CD14-positive monocyte (primary cell): ENCODE measurements at regions not wholly inside any gene's neighbourhood (a gene's known extent, or its start where the extent isn't known, plus 50 kb on each side); places are given as distances from the start of the nearest gene placed in this dataset.

Experiments used
- DNase-seq, 3 donors: peaks; one replicate each; pipeline ENCODE4 v3.0.0-alpha.2; 2011 to 2022
- H2AFZ ChIP-seq: 2 replicates; pipeline ENCODE4 v1.6.0; 2012; ENCODE audit warnings: mild to moderate bottlenecking, low read depth, low read length, inconsistent platforms; ENCODE audit not compliant: insufficient read depth, poor library complexity, severe bottlenecking
- H3K27ac ChIP-seq, 2 donors: 1 replicate in 1 of 2; 2 replicates in 1 of 2; pipeline ENCODE4 v1.5.1; 2012 to 2013; ENCODE audit warnings: low read length in 2 of 2, control low read depth in 1 of 2, inconsistent platforms in 1 of 2, low read depth in 1 of 2, mild to moderate bottlenecking in 1 of 2
- H3K27me3 ChIP-seq, 2 donors: one replicate each; pipeline versions ENCODE4 v1.6.0 to v1.6.1; 2011 to 2013; ENCODE audit warnings: low read length in 2 of 2; ENCODE audit not compliant: control insufficient read depth in 2 of 2, insufficient read depth in 2 of 2
- H3K36me3 ChIP-seq, 2 donors: replicated peaks in 1 of 2; 1 replicate in 1 of 2; 2 replicates in 1 of 2; pipeline versions ENCODE4 v1.5.1 to v1.6.1; 2012 to 2013; ENCODE audit warnings: low read length in 2 of 2, control low read depth in 1 of 2, inconsistent platforms in 1 of 2, mild to moderate bottlenecking in 1 of 2; ENCODE audit not compliant: insufficient read depth in 2 of 2, control insufficient read depth in 1 of 2
- H3K4me1 ChIP-seq, 2 donors: 1 replicate in 1 of 2; 2 replicates in 1 of 2; pipeline versions ENCODE4 v1.5.1 to v1.6.1; 2012 to 2013; ENCODE audit warnings: low read length in 2 of 2, control low read depth in 1 of 2, inconsistent platforms in 1 of 2, mild to moderate bottlenecking in 1 of 2, moderate library complexity in 1 of 2; ENCODE audit not compliant: insufficient read depth in 2 of 2, control insufficient read depth in 1 of 2
- H3K4me2 ChIP-seq: replicated peaks from 2 replicates; pipeline ENCODE3; 2012; ENCODE audit warnings: low read length, moderate library complexity, mild to moderate bottlenecking; ENCODE audit not compliant: poor library complexity, severe bottlenecking; ENCODE audit errors: extremely low read depth
- H3K4me3 ChIP-seq, 3 experiments: fragments of 200-600 bp in 1 of 3; sonication (generic) in 1 of 3; replicated peaks in 1 of 3; 1 replicate in 2 of 3; 2 replicates in 1 of 3; pipeline ENCODE4 v1.5.1; 2011 to 2013; ENCODE audit warnings: low read length in 3 of 3, mild to moderate bottlenecking in 3 of 3, control low read depth in 2 of 3, low read depth in 2 of 3, inconsistent platforms in 1 of 3, moderate library complexity in 1 of 3
- H3K79me2 ChIP-seq: 2 replicates; pipeline ENCODE4 v1.6.0; 2012; ENCODE audit warnings: mild to moderate bottlenecking, control low read depth, inconsistent platforms, low read length, moderate library complexity; ENCODE audit not compliant: insufficient read depth
- H3K9ac ChIP-seq: 2 replicates; pipeline ENCODE4 v1.6.0; 2017; ENCODE audit warnings: low read length, mild to moderate bottlenecking; ENCODE audit not compliant: insufficient read depth, poor library complexity, severe bottlenecking
- H3K9me3 ChIP-seq, 2 donors: replicated peaks in 1 of 2; 1 replicate in 1 of 2; 2 replicates in 1 of 2; pipeline versions ENCODE4 v1.5.1 to v1.6.1; 2012 to 2013; ENCODE audit warnings: low read length in 2 of 2, control low read depth in 1 of 2; ENCODE audit not compliant: control insufficient read depth in 1 of 2, insufficient read depth in 1 of 2
- H4K20me1 ChIP-seq: 2 replicates; pipeline ENCODE4 v1.6.0; 2012; ENCODE audit warnings: mild to moderate bottlenecking, low read length, control low read depth, moderate library complexity; ENCODE audit not compliant: insufficient read depth
- H3K27ac Mint-ChIP-seq, 7 donors: one replicate each; pipeline ENCODE4 v1.8.0; 2020; ENCODE audit warnings: mild to moderate bottlenecking in 7 of 7, mixed read lengths in 7 of 7, moderate library complexity in 6 of 7, inconsistent platforms in 2 of 7
- H3K27me3 Mint-ChIP-seq, 3 donors: one replicate each; pipeline ENCODE4 v1.8.0; 2021 to 2022; ENCODE audit warnings: low read depth in 3 of 3, mild to moderate bottlenecking in 3 of 3, mixed read lengths in 3 of 3, moderate library complexity in 3 of 3, inconsistent platforms in 1 of 3
- H3K36me3 Mint-ChIP-seq, 2 donors: one replicate each; pipeline ENCODE4 v1.8.0; 2020; ENCODE audit warnings: mixed read lengths in 2 of 2, inconsistent platforms in 1 of 2, mild to moderate bottlenecking in 1 of 2
- H3K4me1 Mint-ChIP-seq: one replicate; pipeline ENCODE4 v1.8.0; 2020; ENCODE audit warnings: mild to moderate bottlenecking, mixed read lengths
- H3K4me3 Mint-ChIP-seq, 2 donors: one replicate each; pipeline ENCODE4 v1.8.0; 2020; ENCODE audit warnings: mild to moderate bottlenecking in 2 of 2, mixed read lengths in 2 of 2, moderate library complexity in 1 of 2
- H3K9me3 Mint-ChIP-seq, 7 donors: one replicate each; pipeline ENCODE4 v1.8.0; 2020 to 2022; ENCODE audit warnings: mixed read lengths in 7 of 7, mild to moderate bottlenecking in 6 of 7, moderate library complexity in 6 of 7, inconsistent platforms in 2 of 7
- CTCF ChIP-seq: fragments of 200-600 bp; IDR thresholded peaks from one replicate; pipeline ENCODE4 v1.8.0; 2022; ENCODE audit warnings: antibody characterized with exemption, mild to moderate bottlenecking
- WGBS: methylation state at CpG from one replicate; pipeline ENCODE4 v1.1.5; 2013; ENCODE audit warnings: missing lambda C conversion rate; ENCODE audit not compliant: insufficient coverage; 5-methylcytosine and 5-hydroxymethylcytosine counted together
- intact Hi-C, 2 donors: fragments of 100-400 bp; cut with micrococcal nuclease; formaldehyde crosslinking; loops; one replicate each; pipeline versions ENCODE4 v1.15.0 to v1.15.1; 2023

- H3K27me3 Mint-ChIP-seq = peaks cover under 1 to 3% (median 2%) of the 10 kb centered on the region in 3 donors
- no peak overlapping the region for H2AFZ ChIP-seq
- no peaks in the 10 kb centered on the region for H3K4me1 Mint-ChIP-seq
- no peaks in the 10 kb centered on the region for H3K36me3 Mint-ChIP-seq
- WGBS = no CpG with 5 or more reads among the region's 3 CpGs
- no peak overlapping the region for H3K27ac Mint-ChIP-seq
- no peak overlapping the region for H3K9ac ChIP-seq
- H3K9me3 Mint-ChIP-seq = peaks cover 0 to 9% (median 5%) of the 10 kb centered on the region in 7 donors
- no peaks in the 10 kb centered on the region for H3K79me2 ChIP-seq
- H4K20me1 ChIP-seq = no peaks in the 10 kb centered on the region
- intact Hi-C loops = no loop called here
- no peaks in the 10 kb centered on the region for H3K9me3 ChIP-seq
- H3K27ac ChIP-seq = no peak overlapping the region
- H3K4me3 Mint-ChIP-seq = no peak overlapping the region
- no peaks in the 10 kb centered on the region for H3K36me3 ChIP-seq
- H3K4me3 ChIP-seq = no peak overlapping the region
- no peaks in the 10 kb centered on the region for H3K27me3 ChIP-seq
- no peaks in the 10 kb centered on the region for H3K4me1 ChIP-seq
- no peak for DNase-seq
- TF ChIP-seq CTCF = no peak
- H3K4me2 ChIP-seq = no peak overlapping the region
Measured at GRCh38 chr1:83800066-83800465, 198.9 kb downstream of the TTLL7 start.

GRCh38 chr1:83799594-83799993 lies 199.3 kb downstream of the TTLL7 start:
- intact Hi-C loops = no loop called here

More at GRCh38 chr1:83799594-83799993, 199.3 kb downstream of the TTLL7 start:
- Histone ChIP-seq H2AFZ (no peak overlapping the region), H3K27ac (no peak overlapping the region), H3K4me2 (no peak overlapping the region), H3K9ac (no peak overlapping the region), H3K4me3 (no peak overlapping the region), H3K27me3 (no peaks in the 10 kb centered on the region), H3K9me3 (no peaks in the 10 kb centered on the region), H3K4me1 (no peaks in the 10 kb centered on the region), H3K36me3 (no peaks in the 10 kb centered on the region), H4K20me1 (no peaks in the 10 kb centered on the region), H3K79me2 (no peaks in the 10 kb centered on the region)
- no peak for DNase-seq
- Mint-ChIP-seq H3K27me3 (peaks cover 0 to 3% (median 2%) of the 10 kb centered on the region in 3 donors), H3K36me3 (no peaks in the 10 kb centered on the region), H3K27ac (peak overlapping the region in 1 of 7 donors; percentile 10), H3K4me1 (no peaks in the 10 kb centered on the region), H3K4me3 (no peak overlapping the region), H3K9me3 (peaks cover 0 to 9% (median 5%) of the 10 kb centered on the region in 7 donors)
- TF ChIP-seq CTCF = no peak
- WGBS = no CpG with 5 or more reads among the region's 1 CpG
